OCI-LY3 (cell line): ENCODE measurements at regions not wholly inside any gene's neighbourhood (a gene's known extent, or its start where the extent isn't known, plus 50 kb on each side); places are given as distances from the start of the nearest gene placed in this dataset.

ENCODE experiments used
- CTCF ChIP-seq: fragments of 200-600, 300-600 bp; sonication (generic); IDR thresholded peaks from 2 replicates; pipeline ENCODE4 v1.5.1; 2014; ENCODE audit warnings: antibody characterized with exemption, low read length, low read depth
- EZH2phosphoT487 ChIP-seq: fragments of 200-600 bp; shearing (Covaris generic); IDR thresholded peaks from 2 replicates; pipeline ENCODE4 v1.6.1; 2018; ENCODE audit warnings: antibody characterized with exemption, mixed run types, low read depth

DNA sequence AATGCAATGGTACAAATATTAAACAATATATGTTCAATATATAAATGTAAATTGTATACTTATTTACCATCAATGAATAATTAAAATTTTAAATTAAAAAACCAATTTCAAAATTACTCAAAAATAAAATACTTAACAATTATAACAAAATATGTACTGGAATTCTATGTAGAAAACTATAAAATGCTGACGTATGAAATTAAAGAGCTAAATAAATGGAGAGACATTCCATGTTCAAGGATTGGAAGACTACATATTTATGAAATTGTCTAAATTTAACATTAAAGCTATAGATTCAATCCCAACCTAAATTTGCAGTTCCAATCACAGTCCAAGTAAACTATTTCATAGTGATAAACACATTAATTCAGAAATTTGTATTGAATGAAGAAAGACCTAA is 1522.4 kb downstream of the SI start:
- TF ChIP-seq CTCF (no peak), EZH2phosphoT487 (no peak)
